ENCODE measurements at regions not wholly inside any gene's neighbourhood (a gene's known extent, or its start where the extent isn't known, plus 50 kb on each side); places are given as distances from the start of the nearest gene placed in this dataset.

- Histone ChIP-seq H3K27ac (no peak overlapping the region), H3K4me1 (peaks cover 42% of the 10 kb centered on the region), H3K4me3 (no peak overlapping the region), H3K9me3 (no peaks in the 10 kb centered on the region), H3K27me3 (no peaks in the 10 kb centered on the region), H3K36me3 (ENCODE audit: low read depth, missing control alignments) (no peaks in the 10 kb centered on the region)
- no peak for TF ChIP-seq POLR2A (IDR thresholded peaks at IDR 0.05)
- WGBS, 2 donors = 82% methylated on average over 2 to 4 of the region's 4 CpGs
- DNase-seq = peak; percentile 34
- intact Hi-C loops (cut with DNase I; ENCODE audit: low total_unique reads) = no loop called here
Measured at GRCh38 chr20:19940988-19941460, 76.1 kb upstream of the NAA20 start.

GRCh38 chr20:19942611-19943010 is 74.6 kb upstream of the NAA20 start:
- H3K4me3 ChIP-seq = no peak overlapping the region
- peak overlapping the region; percentile 2 to 29 for H3K27ac ChIP-seq
- H3K27me3 ChIP-seq = no peaks in the 10 kb centered on the region
- intact Hi-C loops (cut with DNase I; ENCODE audit: low total_unique reads) = no loop called here
- H3K4me1 ChIP-seq = peaks cover 48% of the 10 kb centered on the region
- DNase-seq = no peak
- H3K36me3 ChIP-seq (ENCODE audit: low read depth, missing control alignments) = no peaks in the 10 kb centered on the region
- WGBS, 2 donors = 59 to 83% methylated on average over 1 of the region's 1 CpG
- no peak for TF ChIP-seq CTCF (IDR thresholded peaks at IDR 0.05)
- no peak for TF ChIP-seq POLR2A (IDR thresholded peaks at IDR 0.05)
- no peaks in the 10 kb centered on the region for H3K9me3 ChIP-seq

- DNase-seq = peak; percentile 82
- WGBS, 2 donors = 53 to 68% methylated on average over 7 of the region's 7 CpGs
- Histone ChIP-seq H3K27ac (peak overlapping the region; percentile 2 to 29), H3K27me3 (no peaks in the 10 kb centered on the region), H3K36me3 (ENCODE audit: low read depth, missing control alignments) (no peaks in the 10 kb centered on the region), H3K4me3 (no peak overlapping the region), H3K4me1 (peaks cover 48% of the 10 kb centered on the region), H3K9me3 (no peaks in the 10 kb centered on the region)
- intact Hi-C loops (cut with DNase I; ENCODE audit: low total_unique reads) = no loop called here
- TF ChIP-seq CTCF (IDR thresholded peaks at IDR 0.05) = no peak
- no peak for TF ChIP-seq POLR2A (IDR thresholded peaks at IDR 0.05)
Measured at GRCh38 chr20:19943061-19943521, 74.1 kb upstream of the NAA20 start.

GRCh38 chr20:19944772-19945459 is 72.2 kb upstream of the NAA20 start:
- H3K27ac ChIP-seq = peak overlapping the region; percentile 4 to 21
- 62 to 69% methylated on average over 4 of the region's 4 CpGs for WGBS, 2 donors
- H3K4me3 ChIP-seq = no peak overlapping the region
- peaks cover 48% of the 10 kb centered on the region for H3K4me1 ChIP-seq
- TF ChIP-seq CTCF (IDR thresholded peaks at IDR 0.05) (no peak), POLR2A (IDR thresholded peaks at IDR 0.05) (no peak)
- intact Hi-C loops (cut with DNase I; ENCODE audit: low total_unique reads) = no loop called here
- H3K27me3 ChIP-seq = no peaks in the 10 kb centered on the region
- DNase-seq = no peak
- H3K9me3 ChIP-seq = no peaks in the 10 kb centered on the region
- H3K36me3 ChIP-seq (ENCODE audit: low read depth, missing control alignments) = no peaks in the 10 kb centered on the region

GRCh38 chr20:19945732-19946670 is 71.2 kb upstream of the NAA20 start:
- no peak for TF ChIP-seq POLR2A (IDR thresholded peaks at IDR 0.05)
- TF ChIP-seq CTCF (IDR thresholded peaks at IDR 0.05) = no peak
- Histone ChIP-seq H3K27ac (peak overlapping the region in 1 of 2 donors; percentile 21), H3K4me3 (no peak overlapping the region), H3K27me3 (no peaks in the 10 kb centered on the region), H3K36me3 (ENCODE audit: low read depth, missing control alignments) (no peaks in the 10 kb centered on the region), H3K4me1 (peaks cover 41% of the 10 kb centered on the region), H3K9me3 (no peaks in the 10 kb centered on the region)
- peak; percentile 74 for DNase-seq
- 86 to 93% methylated on average over 14 of the region's 14 CpGs for WGBS, 2 donors
- intact Hi-C loops (cut with DNase I; ENCODE audit: low total_unique reads) = no loop called here

Measured in testis (tissue), 2 donors.